Astrocyte of the spinal cord (primary cell): ENCODE measurements at regions not wholly inside any gene's neighbourhood (a gene's known extent, or its start where the extent isn't known, plus 50 kb on each side); places are given as distances from the start of the nearest gene placed in this dataset.

Experiments
- DNase-seq: peaks from one replicate; pipeline ENCODE4 v3.0.0; 2011; ENCODE audit warnings: low read depth, low spot score
- H3K4me3 ChIP-seq: 2 replicates; pipeline ENCODE4 v1.5.1; 2011; ENCODE audit warnings: low read depth, mild to moderate bottlenecking, low read length, moderate library complexity
- in situ Hi-C: cut with HindIII; loops from 2 replicates; pipeline ENCODE4 v1.10.0; 2017; ENCODE audit warnings: low sequenced_read_pairs
- TF ChIP-seq, protein P1 (sequence below): IDR thresholded peaks from 2 replicates; pipeline ENCODE4 v1.5.1; 2012; ENCODE audit warnings: low read depth, mild to moderate bottlenecking, low read length, inconsistent platforms

DNA sequence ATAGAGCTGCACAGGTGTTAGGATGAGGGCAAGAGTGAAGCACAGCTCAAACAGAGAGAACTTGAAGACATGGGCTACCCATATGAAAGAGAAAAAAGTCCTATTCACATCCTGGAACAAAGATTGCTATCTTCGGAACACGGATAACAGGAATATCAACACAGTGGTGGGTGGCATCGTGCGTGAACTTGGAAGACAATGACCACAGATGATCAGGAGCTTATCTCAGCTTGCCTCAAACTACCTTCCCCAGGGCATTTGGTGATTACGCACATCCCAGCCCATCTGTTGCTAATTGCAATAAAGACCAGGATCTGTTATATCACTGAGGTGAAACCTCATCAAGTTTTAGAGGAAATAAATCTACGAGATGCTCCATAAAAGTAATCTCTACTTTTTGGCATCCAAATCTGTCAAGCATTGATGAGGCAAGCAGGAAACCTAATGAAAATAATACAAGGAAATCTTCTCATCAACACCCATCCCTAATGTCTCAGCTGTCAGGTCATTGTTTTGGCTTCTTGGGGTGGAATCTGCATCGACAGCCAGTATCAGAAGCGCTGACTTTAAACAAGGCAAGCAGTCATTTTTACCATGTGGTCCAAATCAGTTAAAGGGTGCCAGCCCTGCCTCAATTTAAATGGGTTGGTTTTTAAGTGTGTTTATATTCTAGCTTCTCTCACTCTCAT lies 188.2 kb downstream of the SPCS3 start:
- in situ Hi-C loops = no loop called here
- DNase-seq = no peak
- no peak overlapping the region for H3K4me3 ChIP-seq
- TF ChIP-seq, protein P1, sequence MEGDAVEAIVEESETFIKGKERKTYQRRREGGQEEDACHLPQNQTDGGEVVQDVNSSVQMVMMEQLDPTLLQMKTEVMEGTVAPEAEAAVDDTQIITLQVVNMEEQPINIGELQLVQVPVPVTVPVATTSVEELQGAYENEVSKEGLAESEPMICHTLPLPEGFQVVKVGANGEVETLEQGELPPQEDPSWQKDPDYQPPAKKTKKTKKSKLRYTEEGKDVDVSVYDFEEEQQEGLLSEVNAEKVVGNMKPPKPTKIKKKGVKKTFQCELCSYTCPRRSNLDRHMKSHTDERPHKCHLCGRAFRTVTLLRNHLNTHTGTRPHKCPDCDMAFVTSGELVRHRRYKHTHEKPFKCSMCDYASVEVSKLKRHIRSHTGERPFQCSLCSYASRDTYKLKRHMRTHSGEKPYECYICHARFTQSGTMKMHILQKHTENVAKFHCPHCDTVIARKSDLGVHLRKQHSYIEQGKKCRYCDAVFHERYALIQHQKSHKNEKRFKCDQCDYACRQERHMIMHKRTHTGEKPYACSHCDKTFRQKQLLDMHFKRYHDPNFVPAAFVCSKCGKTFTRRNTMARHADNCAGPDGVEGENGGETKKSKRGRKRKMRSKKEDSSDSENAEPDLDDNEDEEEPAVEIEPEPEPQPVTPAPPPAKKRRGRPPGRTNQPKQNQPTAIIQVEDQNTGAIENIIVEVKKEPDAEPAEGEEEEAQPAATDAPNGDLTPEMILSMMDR = no peak

- in situ Hi-C loops = no loop called here
- TF ChIP-seq, protein P1 = no peak
- no peak overlapping the region for H3K4me3 ChIP-seq
- DNase-seq = no peak
Measured at GRCh38 chr4:176508780-176509331, 189.1 kb downstream of the SPCS3 start.

DNA sequence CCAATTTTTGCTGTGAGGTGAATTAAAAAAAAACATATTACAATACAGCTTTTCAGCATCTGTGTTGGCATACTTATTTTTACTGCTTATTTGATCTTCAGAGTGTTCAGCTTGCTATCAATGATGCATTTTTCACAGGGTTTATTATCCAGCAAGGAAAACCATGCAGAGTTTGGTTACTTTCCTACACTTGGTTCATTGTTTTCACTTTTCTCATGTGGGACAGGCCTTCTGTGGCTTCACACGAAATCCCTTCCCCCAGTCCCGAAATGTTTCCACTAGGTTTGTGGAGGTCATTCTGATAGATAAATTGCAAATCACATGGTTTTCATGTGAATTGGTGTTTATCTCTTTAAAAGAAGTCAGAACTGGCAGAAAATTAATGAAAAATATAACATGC lies 205.8 kb downstream of the SPCS3 start:
- in situ Hi-C loops = loop anchor here (25.0 kb wide), 1 partner anchor 88 kb away; no protein-coding TSS in a partner anchor
- no peak for DNase-seq
- TF ChIP-seq, protein P1 = no peak
- H3K4me3 ChIP-seq = no peak overlapping the region

- DNase-seq = no peak
- TF ChIP-seq, protein P1 = no peak
- in situ Hi-C loops = loop anchor here (25.0 kb wide), 1 partner anchor 89 kb away; no protein-coding TSS in a partner anchor
- no peak overlapping the region for H3K4me3 ChIP-seq
Measured at GRCh38 chr4:176526704-176527103, 206.9 kb downstream of the SPCS3 start.

DNA sequence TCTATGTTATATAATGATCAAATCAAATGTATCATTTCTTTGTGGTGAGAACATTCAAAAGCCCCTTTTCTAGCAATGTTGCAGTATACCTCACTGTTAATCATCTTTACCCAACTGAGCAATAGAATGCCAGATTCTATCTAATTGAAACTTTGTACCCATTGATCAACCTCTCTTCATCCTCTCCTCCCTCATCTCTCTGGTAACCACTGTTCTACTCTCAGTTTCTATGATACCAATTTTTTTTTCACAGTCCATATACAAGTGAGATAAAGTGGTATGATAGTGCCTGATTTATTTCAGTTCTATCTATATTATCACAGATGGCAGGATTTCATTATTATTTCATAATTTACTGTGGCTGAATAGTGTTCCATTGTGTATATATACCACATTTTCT lies 209.8 kb downstream of the SPCS3 start:
- in situ Hi-C loops = loop anchor here (25.0 kb wide), 1 partner anchor 92 kb away; no protein-coding TSS in a partner anchor
- no peak overlapping the region for H3K4me3 ChIP-seq
- no peak for DNase-seq
- TF ChIP-seq, protein P1 = no peak

- in situ Hi-C loops = loop anchor here (25.0 kb wide), 1 partner anchor 96 kb away; no protein-coding TSS in a partner anchor
- TF ChIP-seq, protein P1 = no peak
- no peak for DNase-seq
- no peak overlapping the region for H3K4me3 ChIP-seq
Measured at GRCh38 chr4:176533159-176533558, 213.4 kb downstream of the SPCS3 start.
